PC-9 (cell line): ENCODE measurements at regions not wholly inside any gene's neighbourhood (a gene's known extent, or its start where the extent isn't known, plus 50 kb on each side); places are given as distances from the start of the nearest gene placed in this dataset.

ENCODE experiments used
- BruUV-seq: library from RNA; stranded (reverse); fragments of 400-500 nt; replicated peaks from 2 replicates; lab custom pipeline; 2021; lab: Mats Ljungman, UMichigan
- CTCF ChIA-PET: fragments of 300-600 bp; sonication (Branson Sonifier 250); formaldehyde crosslinking; loops from one replicate; lab custom pipeline; 2022; ENCODE audit warnings: antibody characterized with exemption; lab: Charles Lee
- POLR2A ChIA-PET: fragments of 300-600 bp; sonication (Branson Sonifier 250); formaldehyde crosslinking; loops from one replicate; lab custom pipeline; 2022; ENCODE audit warnings: antibody characterized with exemption; ENCODE audit not compliant: unreplicated experiment; lab: Charles Lee
- DNase-seq, 2 experiments: peaks; one replicate each; pipeline versions ENCODE4 v3.0.0 to v3.0.0-alpha.2; 2015 to 2022; ENCODE audit warnings: mixed read lengths in 1 of 2
- H2AFZ ChIP-seq: fragments of 200-600 bp; sonication (generic); 2 replicates; pipeline ENCODE4 v1.8.1; 2017; ENCODE audit warnings: antibody characterized with exemption
- H3F3A ChIP-seq: fragments of 200-600 bp; sonication (generic); 2 replicates; pipeline ENCODE4 v1.8.1; 2017; ENCODE audit warnings: antibody characterized with exemption, mild to moderate bottlenecking, low read depth; ENCODE audit not compliant: insufficient read depth
- H3K27ac ChIP-seq: fragments of 200-600 bp; sonication (generic); 2 replicates; pipeline ENCODE4 v1.6.1; 2016; ENCODE audit warnings: mixed run types
- H3K27me3 ChIP-seq: fragments of 200-600 bp; sonication (generic); 2 replicates; pipeline ENCODE4 v1.6.1; 2016; ENCODE audit warnings: low read depth, mixed run types; ENCODE audit not compliant: insufficient read depth
- H3K36me3 ChIP-seq: fragments of 200-600 bp; sonication (generic); 2 replicates; pipeline ENCODE4 v1.6.1; 2016; ENCODE audit warnings: low read depth, mixed run types
- H3K4me1 ChIP-seq: fragments of 200-600 bp; sonication (generic); replicated peaks from 2 replicates; pipeline ENCODE4 v1.6.1; 2016; ENCODE audit warnings: mixed run types; ENCODE audit not compliant: insufficient read depth
- H3K4me2 ChIP-seq: fragments of 200-600 bp; sonication (generic); 2 replicates; pipeline ENCODE4 v1.6.1; 2017; ENCODE audit warnings: mixed run types
- H3K4me3 ChIP-seq: fragments of 200-600 bp; sonication (generic); 2 replicates; pipeline ENCODE4 v1.6.1; 2016; ENCODE audit warnings: mixed run types
- H3K79me2 ChIP-seq: fragments of 200-600 bp; sonication (generic); 2 replicates; pipeline ENCODE4 v1.6.1; 2017; ENCODE audit warnings: low read depth, mixed run types
- H3K9me2 ChIP-seq: fragments of 200-600 bp; sonication (generic); 2 replicates; pipeline ENCODE4 v1.8.1; 2017; ENCODE audit warnings: mild to moderate bottlenecking; ENCODE audit not compliant: insufficient read depth
- H3K9me3 ChIP-seq: fragments of 200-600 bp; sonication (generic); 2 replicates; pipeline ENCODE4 v1.8.1; 2016; ENCODE audit warnings: low read depth; ENCODE audit not compliant: insufficient read depth
- H4K20me1 ChIP-seq: fragments of 200-600 bp; sonication (generic); 2 replicates; pipeline ENCODE4 v1.8.1; 2017; ENCODE audit not compliant: insufficient read depth
- CTCF ChIP-seq: fragments of 200-600 bp; sonication (generic); conservative IDR thresholded peaks from 2 replicates; pipeline ENCODE4 v1.6.1; 2017; ENCODE audit warnings: mixed run types, antibody characterized with exemption, mild to moderate bottlenecking, moderate library complexity
- EZH2 ChIP-seq: fragments of 200-600 bp; sonication (generic); IDR thresholded peaks from 2 replicates; pipeline ENCODE4 v1.8.0; 2017; ENCODE audit warnings: antibody characterized with exemption, low read depth
- intact Hi-C: fragments of 100-400 bp; cut with micrococcal nuclease; formaldehyde crosslinking; loops from one replicate; pipeline ENCODE4 v1.10.0; 2022; ENCODE audit not compliant: unreplicated experiment

DNA sequence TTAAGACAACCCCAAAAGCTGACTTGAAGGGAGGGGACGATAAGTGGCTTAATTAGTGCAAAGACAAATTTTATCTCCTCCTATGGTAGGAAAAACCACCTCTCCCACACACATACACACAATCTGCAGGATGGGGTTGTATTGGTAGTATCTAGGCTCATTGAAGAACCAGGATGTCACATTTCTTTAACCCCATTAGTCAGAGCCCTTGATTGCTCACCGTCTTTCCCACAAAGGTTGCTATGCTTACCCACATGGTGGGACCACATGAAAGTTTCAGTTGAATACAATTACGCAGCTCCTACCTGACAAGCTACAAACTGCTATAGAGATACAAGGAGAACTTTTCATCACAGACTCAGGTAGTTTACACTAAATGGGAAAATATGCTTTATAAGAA, 765.0 kb upstream of the CELF4 start:
- H3K27ac ChIP-seq: no peak overlapping the region
- H2AFZ ChIP-seq: no peak overlapping the region
- no peak overlapping the region for H3K4me3 ChIP-seq
- no peaks in the 10 kb centered on the region for H3K27me3 ChIP-seq
- no peaks in the 10 kb centered on the region for H3K79me2 ChIP-seq
- no peaks in the 10 kb centered on the region for H3K9me3 ChIP-seq
- CTCF ChIA-PET: no interaction called here
- H3F3A ChIP-seq: no peaks in the 10 kb centered on the region
- POLR2A ChIA-PET: no interaction called here
- DNase-seq: no peak
- no peaks in the 10 kb centered on the region for H3K36me3 ChIP-seq
- H3K4me2 ChIP-seq: no peak overlapping the region
- no peak for TF ChIP-seq EZH2
- TF ChIP-seq CTCF: no peak
- no peaks in the 10 kb centered on the region for H3K9me2 ChIP-seq
- intact Hi-C loops: no loop called here
- no TSS peak for BruUV-seq
- no peaks in the 10 kb centered on the region for H4K20me1 ChIP-seq
- no peaks in the 10 kb centered on the region for H3K4me1 ChIP-seq

- no TSS peak for BruUV-seq
- TF ChIP-seq CTCF (no peak), EZH2 (no peak)
- Histone ChIP-seq H3K27me3 (no peaks in the 10 kb centered on the region), H3F3A (no peaks in the 10 kb centered on the region), H4K20me1 (no peaks in the 10 kb centered on the region), H3K79me2 (no peaks in the 10 kb centered on the region), H3K4me2 (no peak overlapping the region), H3K36me3 (no peaks in the 10 kb centered on the region), H3K27ac (no peak overlapping the region), H3K4me1 (no peaks in the 10 kb centered on the region), H2AFZ (no peak overlapping the region), H3K9me2 (no peaks in the 10 kb centered on the region), H3K4me3 (no peak overlapping the region), H3K9me3 (no peaks in the 10 kb centered on the region)
- intact Hi-C loops: no loop called here
- DNase-seq: no peak
- ChIA-PET POLR2A (no interaction called here), CTCF (no interaction called here)
Measured at GRCh38 chr18:38329145-38329544, 763.5 kb upstream of the CELF4 start.

GRCh38 chr18:38322206-38322605, 756.6 kb upstream of the CELF4 start:
- BruUV-seq: no TSS peak
- intact Hi-C loops: no loop called here
- CTCF ChIA-PET: no interaction called here

More at GRCh38 chr18:38322206-38322605, 756.6 kb upstream of the CELF4 start:
- DNase-seq: no peak
- Histone ChIP-seq H3K9me2 (no peaks in the 10 kb centered on the region), H3K27ac (no peak overlapping the region), H3K36me3 (no peaks in the 10 kb centered on the region), H2AFZ (no peak overlapping the region), H3K4me1 (no peaks in the 10 kb centered on the region), H3K27me3 (no peaks in the 10 kb centered on the region), H4K20me1 (no peaks in the 10 kb centered on the region), H3F3A (no peaks in the 10 kb centered on the region), H3K79me2 (no peaks in the 10 kb centered on the region), H3K4me2 (no peak overlapping the region), H3K4me3 (no peak overlapping the region), H3K9me3 (no peaks in the 10 kb centered on the region)
- POLR2A ChIA-PET: no interaction called here
- TF ChIP-seq CTCF (no peak), EZH2 (no peak)
